Hematopoietic multipotent progenitor cell treated with erythropoietin and hydrocortisone succinate and interleukin-3 and kit ligand, for 17 days (in vitro differentiated cells): ENCODE measurements at regions not wholly inside any gene's neighbourhood (a gene's known extent, or its start where the extent isn't known, plus 50 kb on each side); places are given as distances from the start of the nearest gene placed in this dataset.

Experiments
- DNase-seq: peaks from one replicate; pipeline ENCODE4 v3.0.0-alpha.2; 2015; ENCODE audit warnings: low spot score

GRCh38 chr14:28488684-28489083 is 277.9 kb upstream of the FOXG1 start:
- DNase-seq = no peak

- DNase-seq = no peak
These were observed 273.1 kb upstream of the FOXG1 start for GRCh38 chr14:28493516-28493915.

GRCh38 chr14:28494196-28494595 is 272.4 kb upstream of the FOXG1 start:
- no peak for DNase-seq

GRCh38 chr14:28496364-28496763 is 270.2 kb upstream of the FOXG1 start:
- DNase-seq = no peak

- DNase-seq = no peak
These were observed 264.1 kb upstream of the FOXG1 start for GRCh38 chr14:28502517-28502916.

- no peak for DNase-seq
These were observed 251.0 kb upstream of the FOXG1 start for GRCh38 chr14:28515571-28515970.

GRCh38 chr14:28536889-28537288 is 229.7 kb upstream of the FOXG1 start:
- DNase-seq = no peak

- DNase-seq = no peak
These were observed 224.5 kb upstream of the FOXG1 start for GRCh38 chr14:28542040-28542439.

- no peak for DNase-seq
These were observed 201.2 kb upstream of the FOXG1 start for GRCh38 chr14:28565345-28565744.

- no peak for DNase-seq
These were observed 196.2 kb upstream of the FOXG1 start for GRCh38 chr14:28570391-28570790.

- no peak for DNase-seq
These were observed 195.0 kb upstream of the FOXG1 start for GRCh38 chr14:28571636-28572035.

- no peak for DNase-seq
These were observed 190.1 kb upstream of the FOXG1 start for GRCh38 chr14:28576523-28576922.

GRCh38 chr14:28577187-28577586 is 189.4 kb upstream of the FOXG1 start:
- no peak for DNase-seq

GRCh38 chr14:28577711-28578131 is 188.9 kb upstream of the FOXG1 start:
- no peak for DNase-seq

- no peak for DNase-seq
These were observed 181.6 kb upstream of the FOXG1 start for GRCh38 chr14:28584951-28585350.

GRCh38 chr14:28589792-28590191 is 176.8 kb upstream of the FOXG1 start:
- no peak for DNase-seq

GRCh38 chr14:28596391-28596790 is 170.2 kb upstream of the FOXG1 start:
- no peak for DNase-seq

- DNase-seq = no peak
These were observed 167.4 kb upstream of the FOXG1 start for GRCh38 chr14:28599191-28599590.

- DNase-seq = no peak
These were observed 167.0 kb upstream of the FOXG1 start for GRCh38 chr14:28599605-28600004.

GRCh38 chr14:28603606-28604005 is 163.0 kb upstream of the FOXG1 start:
- no peak for DNase-seq

GRCh38 chr14:28607661-28608060 is 158.9 kb upstream of the FOXG1 start:
- DNase-seq = no peak

- no peak for DNase-seq
These were observed 158.1 kb upstream of the FOXG1 start for GRCh38 chr14:28608443-28608842.

GRCh38 chr14:28608851-28609828 is 157.4 kb upstream of the FOXG1 start:
- no peak for DNase-seq

- no peak for DNase-seq
These were observed 154.2 kb upstream of the FOXG1 start for GRCh38 chr14:28612414-28612813.
